Inflammatory macrophage (primary cell): ENCODE measurements at regions not wholly inside any gene's neighbourhood (a gene's known extent, or its start where the extent isn't known, plus 50 kb on each side); places are given as distances from the start of the nearest gene placed in this dataset.
"Not testable (repeated sequence)": the region's sequence is repeated elsewhere in the genome, so short reads cannot be mapped to it uniquely, and the experiment has no call there.

Experiments
- DNase-seq, 2 donors: peaks; one replicate each; pipeline ENCODE4 v3.0.0-alpha.2; 2020 to 2022

DNA sequence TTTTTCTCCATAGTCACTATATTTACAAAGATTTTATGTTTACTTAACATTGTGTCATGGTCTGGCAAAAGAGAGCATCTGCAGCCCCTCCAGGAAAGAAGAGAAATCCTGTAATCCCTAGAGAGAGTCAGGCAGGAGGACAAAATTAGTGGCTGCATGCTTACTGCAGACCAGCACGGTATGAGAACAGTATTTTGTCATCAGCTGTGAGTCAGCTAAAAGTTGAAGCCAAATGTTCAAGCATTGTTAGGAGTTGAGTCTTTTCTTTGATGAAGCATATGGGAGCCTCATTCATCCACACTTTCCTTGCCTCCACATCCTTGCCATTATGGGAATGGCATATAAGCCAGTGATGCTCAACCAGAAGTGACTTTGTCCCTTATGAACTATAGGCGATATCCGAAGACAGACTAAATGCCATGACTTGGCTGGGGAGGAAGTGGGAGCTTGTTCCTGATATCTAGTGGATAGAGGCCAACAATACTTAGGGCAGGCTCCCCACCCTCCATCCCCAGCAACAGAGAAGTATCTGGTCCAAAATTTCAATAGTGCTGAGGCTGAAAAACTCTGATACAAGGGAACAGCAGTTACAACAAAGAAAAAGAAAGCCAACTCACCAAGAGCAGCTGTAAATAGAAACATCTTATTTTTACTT lies 112.0 kb upstream of the OR5AK2 start:
- DNase-seq, result no peak

DNA sequence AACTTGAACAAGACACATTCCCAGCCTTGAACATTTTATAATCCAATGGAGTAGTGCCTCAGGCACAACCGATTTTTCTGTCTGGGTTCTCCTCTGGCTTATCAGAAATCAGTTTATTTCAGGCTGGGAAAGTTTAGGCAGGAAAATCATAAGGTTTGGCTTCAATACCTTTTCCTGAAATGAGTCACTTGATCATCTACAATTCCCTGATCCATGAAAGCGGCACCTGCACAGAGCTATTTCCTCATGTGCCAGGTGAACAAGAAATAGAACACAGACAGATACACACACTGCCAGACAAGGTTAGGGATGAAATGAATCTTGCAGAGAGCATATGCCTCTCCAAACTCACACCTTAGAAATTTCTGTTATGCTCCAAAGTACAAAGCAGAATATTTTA lies 106.7 kb upstream of the OR9G4 start:
- DNase-seq, result no peak

DNA sequence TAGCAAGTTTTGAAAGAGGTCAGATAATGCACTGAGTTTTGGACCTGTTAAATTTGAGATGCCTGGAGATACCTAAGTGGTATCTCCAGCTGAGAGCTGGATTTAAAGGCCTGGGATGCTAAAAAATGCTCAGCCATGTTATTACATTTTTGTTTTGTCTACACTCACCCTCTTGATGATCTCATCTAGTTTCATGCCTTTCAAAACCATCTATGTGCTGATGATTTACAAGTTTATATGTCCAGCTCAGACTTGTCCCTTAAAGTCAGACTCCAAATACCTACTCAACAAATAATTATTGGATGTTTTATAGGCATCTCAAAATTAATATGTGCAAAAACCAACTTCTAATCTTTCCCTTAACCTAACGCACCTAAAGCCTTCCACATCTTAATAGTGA lies 103.6 kb upstream of the OR9G4 start:
- no peak for DNase-seq

DNA sequence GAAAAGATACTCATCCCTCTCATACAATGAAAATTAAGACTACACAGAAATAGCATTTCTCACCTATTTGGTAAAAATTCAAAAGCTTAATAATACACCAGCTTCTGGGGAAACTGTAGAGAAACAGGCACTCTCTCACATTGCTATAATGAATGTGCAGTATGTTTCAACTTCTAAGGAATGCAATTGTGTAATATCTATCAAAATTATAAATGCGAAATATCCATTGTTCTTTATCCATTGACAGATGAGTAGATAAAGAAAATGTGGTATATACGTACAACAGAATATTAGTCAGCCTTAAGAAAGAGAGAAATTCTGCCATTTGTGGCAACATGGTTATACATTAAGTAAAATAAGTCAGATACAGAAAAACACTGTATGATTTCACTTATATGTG lies 101.4 kb upstream of the OR9G4 start:
- DNase-seq, result no peak

DNA sequence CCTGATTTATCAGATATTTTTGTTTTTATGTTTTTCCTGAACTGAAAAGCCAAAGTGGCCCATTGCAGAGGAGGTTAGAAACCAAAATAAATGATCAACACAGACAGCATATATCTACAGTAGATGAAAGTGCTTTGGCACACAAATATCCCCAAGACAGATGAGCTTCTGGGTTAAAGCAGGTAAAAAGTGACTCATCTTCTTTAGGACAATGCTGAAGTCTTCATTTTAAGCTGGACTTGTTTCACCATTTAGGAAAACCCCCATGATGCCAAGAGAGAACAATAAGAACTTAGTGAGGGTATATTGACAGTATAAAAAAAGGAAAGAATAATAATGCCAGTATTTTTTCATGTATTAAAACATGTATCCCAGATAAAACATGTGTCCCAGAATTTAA lies 100.8 kb upstream of the OR9G4 start:
- no peak for DNase-seq

DNA sequence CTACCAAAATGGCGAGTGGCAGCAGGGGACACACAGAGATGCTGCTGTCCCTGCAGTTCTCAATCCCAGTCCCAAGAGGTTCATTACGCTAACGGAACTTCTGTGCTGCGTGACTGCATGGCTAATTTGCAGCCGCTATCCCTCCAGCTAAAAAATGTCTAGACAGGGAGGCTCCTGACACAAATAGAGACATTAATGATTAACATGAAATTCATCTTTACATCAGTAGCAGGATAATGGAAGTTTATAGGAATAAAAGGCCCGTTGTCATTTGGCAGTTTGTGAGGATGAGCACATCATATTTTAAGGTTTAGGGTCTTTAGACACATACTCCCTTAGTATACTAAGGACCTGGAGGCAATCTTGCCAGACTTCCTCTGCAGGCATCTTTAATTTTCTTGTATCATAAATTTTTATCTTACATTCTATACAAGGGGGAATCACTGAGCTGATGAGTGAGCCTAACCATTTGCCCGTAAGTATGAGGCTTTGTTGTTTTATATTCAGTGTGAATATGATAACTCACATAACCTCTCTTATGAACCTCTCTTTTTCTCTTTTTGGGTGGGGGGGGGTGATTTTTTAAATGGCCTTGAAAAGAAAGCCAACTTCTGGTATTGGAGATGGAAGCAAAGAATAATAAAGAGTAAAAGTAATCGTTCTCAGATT lies 99.8 kb upstream of the OR9G4 start:
- no peak for DNase-seq

DNA sequence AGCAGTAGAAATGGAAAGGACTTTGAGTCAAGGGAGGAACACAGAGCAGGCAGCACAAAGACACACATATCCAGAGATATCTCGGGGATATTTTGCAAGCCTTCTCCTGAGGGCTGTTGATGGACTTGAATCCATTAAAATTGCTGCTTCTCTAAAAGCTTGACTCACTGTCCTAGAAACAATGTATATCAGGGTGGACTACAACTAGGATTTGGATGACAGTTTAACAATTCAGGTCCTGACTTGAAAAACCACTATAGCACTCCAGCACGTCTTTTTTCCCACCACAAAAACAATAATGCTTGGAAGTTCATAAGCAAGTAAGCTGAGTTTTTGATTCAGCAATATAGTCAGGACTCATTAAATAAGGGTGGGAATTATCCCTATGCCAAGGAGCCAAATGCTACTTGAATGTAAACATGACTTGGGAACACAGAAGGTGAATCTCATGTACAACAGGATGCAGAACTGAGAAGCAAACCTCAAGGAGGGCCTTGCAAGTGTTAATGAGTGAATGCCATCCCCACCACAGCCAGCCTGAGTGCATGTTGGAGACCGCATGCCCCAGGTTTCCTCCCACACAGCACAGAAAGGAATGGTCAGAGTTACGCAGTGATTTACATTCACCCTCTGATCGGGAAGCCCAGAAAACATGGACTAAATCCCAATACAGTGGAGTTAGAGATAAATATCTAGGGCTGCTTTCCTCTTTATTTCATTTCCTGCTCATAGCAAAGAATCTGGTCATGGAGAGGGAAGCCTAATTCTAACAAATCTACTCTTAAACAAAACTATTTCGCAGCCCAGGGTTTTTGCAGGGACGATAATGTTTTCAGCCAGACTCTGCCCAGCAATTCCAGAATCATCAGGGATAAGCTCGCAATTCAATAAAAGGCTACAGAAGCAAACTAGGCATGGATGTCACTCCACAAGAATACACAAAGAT lies 98.4 kb upstream of the OR9G4 start:
- DNase-seq, result no peak

DNA sequence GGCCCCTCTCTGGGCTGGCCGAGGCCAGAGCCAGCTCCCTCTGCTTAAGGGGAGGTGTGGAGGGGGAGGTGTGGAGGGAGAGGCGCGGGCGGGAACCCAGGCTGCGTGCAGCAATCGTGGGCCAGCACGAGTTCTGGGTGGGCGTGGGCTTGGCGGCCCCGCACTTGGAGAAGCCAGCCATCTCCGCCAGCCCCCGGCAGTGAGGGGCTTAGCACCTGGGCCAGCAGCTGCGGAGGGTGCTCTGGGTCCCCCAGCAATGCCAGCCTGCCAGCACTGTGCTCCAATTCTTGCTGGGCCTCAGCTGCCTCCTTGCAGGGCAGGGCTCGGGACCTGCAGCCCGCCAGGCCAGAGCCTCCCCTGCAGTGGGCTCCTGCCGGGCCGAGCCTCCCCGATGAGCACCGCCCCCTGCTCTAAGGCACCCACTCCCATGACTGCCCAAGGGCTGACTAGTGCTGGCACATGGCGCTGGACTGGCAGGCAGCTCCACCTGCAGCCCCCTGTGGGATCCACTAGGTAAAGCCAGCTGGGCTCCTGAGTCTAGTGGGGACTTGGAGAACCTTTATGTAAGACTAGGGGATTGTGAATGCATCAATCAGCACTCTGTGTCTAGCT lies 96.7 kb upstream of the OR9G4 start:
- DNase-seq, result no peak

DNA sequence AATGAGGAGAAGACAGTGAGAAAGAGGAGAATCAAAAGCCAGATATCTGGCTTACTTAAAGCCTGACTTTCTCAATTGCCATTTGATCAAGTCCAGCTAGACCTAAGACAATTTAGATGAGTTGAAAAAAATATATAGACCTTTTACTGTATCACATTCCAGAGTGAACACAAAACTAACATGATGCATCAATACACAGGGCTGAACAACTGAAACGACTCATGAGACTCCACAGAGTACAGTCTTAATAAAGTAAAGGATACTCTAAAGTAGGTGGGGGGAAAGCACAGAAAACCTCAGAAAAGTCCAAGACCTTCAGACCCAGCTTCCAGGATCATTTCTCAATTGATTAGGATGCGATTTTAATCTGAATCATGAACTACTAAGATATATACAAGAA lies 95.3 kb upstream of the OR9G4 start:
- no peak for DNase-seq

DNA sequence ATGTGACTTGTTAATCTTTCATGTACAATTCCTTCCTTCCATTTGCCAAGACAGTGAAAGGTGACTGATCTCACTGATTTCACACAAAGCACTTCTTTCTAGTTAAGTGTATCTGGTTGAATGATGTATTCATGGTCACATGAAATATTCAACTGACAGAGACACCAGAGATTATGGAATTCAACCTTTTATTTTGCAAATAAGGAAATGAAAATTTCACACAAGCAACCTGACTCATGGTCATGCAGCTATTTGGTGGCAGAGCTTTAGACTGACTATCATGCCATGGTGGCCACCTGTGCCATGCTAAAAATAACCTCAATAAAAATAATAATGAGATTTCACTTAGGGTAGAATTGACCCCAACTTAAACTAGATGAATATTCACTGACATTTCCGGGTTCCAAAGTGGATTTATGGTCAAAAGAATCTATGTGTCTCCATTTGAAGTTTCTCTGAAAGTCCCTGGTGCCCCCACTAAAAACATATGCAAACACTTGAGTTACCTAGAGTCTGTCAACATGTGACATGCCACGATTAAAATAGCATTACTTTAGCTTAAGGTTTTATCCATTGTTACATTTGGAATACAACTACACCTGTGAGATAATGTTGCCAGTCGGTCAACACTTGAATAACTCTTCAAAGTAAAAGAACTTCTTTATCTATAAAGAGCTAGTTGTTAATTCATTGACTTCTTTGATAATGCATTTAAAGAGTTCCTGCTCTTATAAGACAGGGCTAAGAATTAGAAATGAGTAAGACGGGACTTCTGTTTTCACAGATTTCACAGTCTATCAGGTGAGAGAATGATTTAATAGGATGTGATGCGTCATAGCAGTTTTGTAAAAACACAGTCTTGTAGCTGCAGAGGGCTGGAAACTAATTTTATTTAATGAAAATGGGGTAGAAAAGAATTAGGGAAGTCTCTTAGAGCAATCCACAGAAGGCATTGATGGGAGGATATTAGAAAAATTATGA lies 94.6 kb upstream of the OR9G4 start:
- DNase-seq, result peak; percentile 35 to 41

DNA sequence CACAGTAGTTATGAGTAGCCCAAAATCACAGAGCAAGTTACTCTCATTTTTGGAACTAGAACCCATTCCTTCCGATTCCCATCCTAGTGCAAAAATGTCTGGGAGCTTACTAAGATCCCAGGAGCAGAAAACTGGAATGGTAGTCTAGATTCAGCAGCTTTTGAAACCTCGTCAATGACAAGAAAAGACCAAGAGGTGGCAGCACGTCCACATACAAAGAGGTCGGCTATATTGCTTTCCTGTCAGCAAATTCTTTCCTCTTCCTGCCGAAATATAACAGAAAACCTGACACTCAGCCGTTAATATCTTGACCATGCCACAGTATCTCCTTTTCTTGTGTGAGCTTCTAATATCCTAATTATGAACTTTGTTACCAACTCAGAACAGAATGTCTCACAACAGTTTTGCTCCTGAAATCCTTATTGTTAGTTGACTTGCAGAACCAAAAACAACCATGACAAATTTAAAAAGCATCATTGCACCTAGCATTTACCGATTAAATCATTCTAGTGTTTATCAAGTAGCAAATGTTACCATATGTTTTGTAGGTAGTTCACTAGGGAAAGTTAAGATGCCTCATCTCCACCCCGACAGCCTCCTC lies 92.8 kb upstream of the OR9G4 start:
- peak; percentile 36 to 60 for DNase-seq

DNA sequence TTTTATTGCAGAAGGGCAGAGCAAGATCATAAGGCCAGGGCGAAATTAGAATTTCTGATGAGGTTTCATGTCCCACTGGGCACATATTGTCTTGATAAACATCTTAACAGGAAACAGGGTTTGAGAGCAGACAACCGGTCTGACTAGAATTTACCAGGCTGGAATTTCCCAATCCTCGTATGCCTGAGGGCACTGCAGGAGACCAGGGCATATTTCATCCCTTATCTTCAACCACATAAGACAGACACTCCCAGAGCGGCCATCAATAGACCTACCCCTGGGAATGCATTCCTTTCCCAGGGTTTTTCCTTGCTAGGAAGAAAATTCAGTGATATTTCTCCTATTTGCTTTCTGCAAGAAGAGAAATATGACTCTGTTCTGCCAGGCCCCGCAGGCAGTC lies 78.9 kb upstream of the OR9G4 start:
- not testable (repeated sequence) for DNase-seq

DNA sequence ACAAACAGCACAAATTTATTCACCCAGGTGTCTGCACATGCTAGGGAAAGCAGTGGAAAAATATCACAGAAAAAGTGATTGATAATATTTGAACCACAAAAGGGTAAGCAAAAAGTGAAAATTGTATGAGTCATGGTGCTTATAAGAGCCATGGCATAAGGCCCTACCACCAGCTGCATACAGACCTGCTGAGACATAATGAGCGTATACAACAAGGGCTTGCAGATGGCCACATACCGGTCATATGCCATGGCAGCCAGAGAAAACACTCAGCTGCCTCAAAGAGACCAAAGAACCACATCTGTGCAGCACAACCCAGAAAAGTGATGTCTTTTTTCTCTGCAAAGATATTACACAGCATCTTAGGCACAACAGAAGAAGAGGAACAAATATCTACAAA lies 71.4 kb upstream of the OR9G4 start:
- no peak for DNase-seq

DNA sequence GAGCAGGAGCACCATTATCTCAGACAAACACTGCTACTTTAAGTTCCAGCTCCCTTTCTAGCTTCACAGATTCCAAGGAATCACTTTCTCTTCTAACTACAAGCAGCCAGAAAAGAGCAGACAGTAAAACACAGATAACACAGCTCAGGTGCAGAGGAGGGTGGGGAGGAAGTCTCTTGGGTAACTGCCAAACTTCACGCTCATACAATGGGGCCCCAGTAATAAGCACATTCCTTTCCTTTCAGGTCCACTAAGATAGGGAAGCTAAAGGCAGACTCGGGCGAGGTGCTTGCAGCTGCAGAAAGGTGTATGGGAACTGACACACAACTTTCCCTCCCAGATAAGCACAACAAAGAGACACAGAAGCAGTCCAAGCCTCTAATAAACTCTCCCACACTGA lies 69.2 kb upstream of the OR9G4 start:
- DNase-seq, result no peak

DNA sequence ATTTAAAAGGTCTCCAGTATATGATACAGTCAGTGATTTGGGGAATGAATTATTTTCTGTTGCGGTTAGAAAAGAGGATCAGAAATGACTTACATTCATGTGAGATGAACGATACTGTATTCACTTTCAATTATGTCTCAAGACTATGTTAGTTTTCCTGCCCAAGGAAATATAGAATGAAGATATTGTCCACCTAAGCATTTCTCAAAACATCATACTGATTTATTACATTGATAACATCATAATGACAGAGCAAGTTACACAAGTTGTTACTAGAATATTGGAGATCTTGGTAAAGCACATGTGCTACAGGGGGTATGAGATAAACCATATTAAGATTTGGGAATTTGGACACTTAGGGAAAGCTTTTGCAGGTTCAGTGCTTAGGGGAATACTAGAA lies 67.8 kb upstream of the OR9G4 start:
- no peak for DNase-seq

DNA sequence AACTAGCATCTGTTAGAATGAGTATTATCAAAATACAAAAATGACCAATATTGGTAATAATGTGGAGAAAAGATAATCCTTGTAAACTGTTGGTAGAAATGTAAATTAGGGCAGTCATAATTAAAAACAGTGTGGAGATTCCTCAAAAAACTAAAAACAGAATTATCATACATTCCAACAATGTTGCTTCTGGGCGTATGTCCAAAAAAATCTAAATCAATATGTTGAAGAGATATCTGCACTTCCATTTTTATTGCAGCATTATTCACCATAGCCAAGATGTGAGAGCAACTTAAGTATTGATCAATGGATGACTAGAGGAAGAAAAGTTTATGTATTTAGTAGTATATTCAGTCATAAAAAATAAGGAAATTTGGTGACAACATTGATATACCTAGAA lies 59.8 kb upstream of the OR9G4 start:
- no peak for DNase-seq

DNA sequence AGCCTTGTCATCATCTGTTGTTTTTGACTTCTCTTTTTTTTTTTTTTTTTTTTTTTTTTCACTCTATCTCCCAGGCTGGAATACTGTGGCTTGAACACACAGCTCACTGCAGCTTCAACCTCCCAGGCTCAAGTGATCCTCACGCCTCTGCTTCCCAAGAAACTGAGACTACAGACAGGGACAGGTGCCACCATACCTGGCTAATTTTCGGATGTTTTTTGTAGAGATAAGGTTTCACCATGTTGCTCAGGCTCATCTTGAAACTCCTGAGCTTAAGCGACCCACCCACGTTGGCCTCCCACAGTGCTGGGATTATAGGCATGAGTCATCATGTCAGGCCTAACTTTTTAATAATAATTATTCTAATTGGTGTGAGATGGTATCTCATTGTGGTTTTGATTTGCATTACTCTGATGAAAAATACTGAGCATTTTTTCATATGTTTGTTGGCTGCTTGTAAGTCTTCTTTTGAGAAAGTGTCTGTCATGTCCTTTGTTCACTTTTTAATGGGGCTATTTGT lies 51.3 kb upstream of the OR9G4 start:
- no peak for DNase-seq
